Fibroblast of lung (primary cell): ENCODE measurements at regions not wholly inside any gene's neighbourhood (a gene's known extent, or its start where the extent isn't known, plus 50 kb on each side); places are given as distances from the start of the nearest gene placed in this dataset.
"Not testable (repeated sequence)": the region's sequence is repeated elsewhere in the genome, so short reads cannot be mapped to it uniquely, and the experiment has no call there.

ENCODE experiments used
- DNase-seq, 2 donors: peaks; one replicate each; pipeline versions ENCODE4 v3.0.0 to v3.0.0-alpha.2; 2010; ENCODE audit warnings: low read depth in 2 of 2
- H2AFZ ChIP-seq: 2 replicates; pipeline ENCODE4 v1.5.1; 2012; ENCODE audit warnings: low read length, control low read depth, inconsistent platforms
- H3K27ac ChIP-seq: 2 replicates; pipeline ENCODE4 v1.5.1; 2011; ENCODE audit warnings: low read length, control low read depth; ENCODE audit not compliant: insufficient read depth
- H3K27me3 ChIP-seq: 2 replicates; pipeline ENCODE4 v1.5.1; 2011; ENCODE audit warnings: mild to moderate bottlenecking, low read length; ENCODE audit not compliant: control insufficient read depth, insufficient read depth
- H3K36me3 ChIP-seq: 2 replicates; pipeline ENCODE4 v1.5.1; 2011; ENCODE audit warnings: low read length; ENCODE audit not compliant: control insufficient read depth, insufficient read depth
- H3K4me1 ChIP-seq: 2 replicates; pipeline ENCODE4 v1.5.1; 2011; ENCODE audit warnings: low read length; ENCODE audit not compliant: control insufficient read depth, insufficient read depth; ENCODE audit errors: extremely low read depth
- H3K4me2 ChIP-seq: 2 replicates; pipeline ENCODE4 v1.5.1; 2011; ENCODE audit warnings: low read length, control low read depth; ENCODE audit not compliant: insufficient read depth; ENCODE audit errors: extremely low read depth
- H3K4me3 ChIP-seq, 4 experiments: fragments of 200-600 bp in 1 of 4; sonication (generic) in 1 of 4; replicated peaks in 1 of 4; 2 replicates each; pipeline ENCODE4 v1.5.1; 2011 to 2016; ENCODE audit warnings: low read length in 4 of 4, low read depth in 3 of 4, mild to moderate bottlenecking in 3 of 4, control low read depth in 2 of 4, inconsistent platforms in 1 of 4, mixed read lengths in 1 of 4; ENCODE audit not compliant: insufficient read depth in 1 of 4; ENCODE audit errors: control extremely low read depth in 1 of 4
- H3K79me2 ChIP-seq: 2 replicates; pipeline ENCODE4 v1.5.1; 2012; ENCODE audit warnings: mild to moderate bottlenecking, low read length, inconsistent platforms; ENCODE audit not compliant: control insufficient read depth, insufficient read depth
- H3K9ac ChIP-seq: 2 replicates; pipeline ENCODE4 v1.5.1; 2011; ENCODE audit warnings: mild to moderate bottlenecking, low read length, control low read depth; ENCODE audit not compliant: insufficient read depth
- H3K9me3 ChIP-seq: 2 replicates; pipeline ENCODE4 v1.5.1; 2012; ENCODE audit warnings: low read depth, low read length; ENCODE audit not compliant: control insufficient read depth, insufficient read depth
- H4K20me1 ChIP-seq: 2 replicates; pipeline ENCODE4 v1.5.1; 2011; ENCODE audit warnings: low read length; ENCODE audit not compliant: control insufficient read depth, insufficient read depth; ENCODE audit errors: extremely low read depth
- CTCF ChIP-seq, 2 donors: IDR thresholded peaks in 1 of 2; conservative IDR thresholded peaks in 1 of 2; 1 replicate in 1 of 2; 2 replicates in 1 of 2; pipeline ENCODE4 v1.5.1; 2011 to 2012; ENCODE audit warnings: low read length in 2 of 2, control low read depth in 1 of 2, inconsistent platforms in 1 of 2, low read depth in 1 of 2, mild to moderate bottlenecking in 1 of 2
- EZH2 ChIP-seq: IDR thresholded peaks from 2 replicates; pipeline ENCODE4 v1.5.1; 2012; ENCODE audit warnings: low read length, control low read depth, mild to moderate bottlenecking; ENCODE audit errors: missing control alignments

- no peaks in the 10 kb centered on the region for H3K36me3 ChIP-seq
- no peak overlapping the region for H2AFZ ChIP-seq
- no peak for TF ChIP-seq EZH2
- TF ChIP-seq CTCF (conservative IDR thresholded peaks at IDR 0.05 in 1 of 2, IDR thresholded peaks at IDR 0.05 in 1 of 2; ENCODE audit: low read depth in 1 of 2, low read length in 2 of 2): no peak
- no peaks in the 10 kb centered on the region for H3K4me1 ChIP-seq
- no peaks in the 10 kb centered on the region for H3K27me3 ChIP-seq
- no peak overlapping the region for H3K4me3 ChIP-seq
- no peak overlapping the region for H3K27ac ChIP-seq
- H4K20me1 ChIP-seq: no peaks in the 10 kb centered on the region
- no peak overlapping the region for H3K4me2 ChIP-seq
- no peak overlapping the region for H3K9ac ChIP-seq
- no peak for DNase-seq
- no peaks in the 10 kb centered on the region for H3K9me3 ChIP-seq
- H3K79me2 ChIP-seq: no peaks in the 10 kb centered on the region
These were observed 149.3 kb upstream of the TRIB2 start for GRCh38 chr2:12567411-12567810.

GRCh38 chr2:12569510-12569909, 147.2 kb upstream of the TRIB2 start:
- H3K4me1 ChIP-seq, H3K27me3 ChIP-seq, H3K4me2 ChIP-seq, H3K27ac ChIP-seq, H3K9me3 ChIP-seq, H3K4me3 ChIP-seq, H4K20me1 ChIP-seq, H2AFZ ChIP-seq, H3K36me3 ChIP-seq, H3K79me2 ChIP-seq, DNase-seq, H3K9ac ChIP-seq: not testable (repeated sequence)

- not testable (repeated sequence) for H3K4me2 ChIP-seq, DNase-seq, H3K4me1 ChIP-seq, H3K9me3 ChIP-seq, H2AFZ ChIP-seq, H3K27me3 ChIP-seq, H3K36me3 ChIP-seq, H3K9ac ChIP-seq, H3K79me2 ChIP-seq, H3K4me3 ChIP-seq, H3K27ac ChIP-seq, H4K20me1 ChIP-seq
These were observed 146.8 kb upstream of the TRIB2 start for GRCh38 chr2:12569929-12570328.

DNA sequence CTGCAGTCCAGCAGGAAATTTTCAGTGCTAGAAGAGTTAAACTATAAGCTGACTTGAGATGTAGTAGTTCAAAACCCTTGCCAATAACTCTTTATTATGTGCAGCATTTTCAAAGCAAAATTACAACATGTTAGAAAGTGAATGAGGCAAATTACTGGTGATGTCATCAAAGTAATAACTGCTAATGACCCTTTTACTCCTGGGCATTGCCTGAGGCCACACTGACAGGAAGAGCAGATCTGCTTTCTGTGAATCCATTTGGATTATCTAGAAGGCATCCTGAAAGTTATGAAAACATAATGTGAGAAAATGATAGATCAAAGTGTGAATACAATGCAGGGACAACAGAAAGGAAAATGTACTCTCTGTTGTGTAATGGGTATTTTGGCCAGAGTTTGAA, 139.6 kb upstream of the TRIB2 start:
- Histone ChIP-seq H3K27ac (no peak overlapping the region), H4K20me1 (no peaks in the 10 kb centered on the region), H3K27me3 (no peaks in the 10 kb centered on the region), H3K9me3 (no peaks in the 10 kb centered on the region), H3K36me3 (no peaks in the 10 kb centered on the region), H3K9ac (no peak overlapping the region), H3K4me2 (no peak overlapping the region), H3K4me1 (no peaks in the 10 kb centered on the region), H2AFZ (no peak overlapping the region), H3K79me2 (no peaks in the 10 kb centered on the region), H3K4me3 (no peak overlapping the region)
- TF ChIP-seq CTCF (conservative IDR thresholded peaks at IDR 0.05 in 1 of 2, IDR thresholded peaks at IDR 0.05 in 1 of 2; ENCODE audit: low read depth in 1 of 2, low read length in 2 of 2) (no peak), EZH2 (no peak)
- no peak for DNase-seq
